Natural killer cell (primary cell): ENCODE measurements at regions not wholly inside any gene's neighbourhood (a gene's known extent, or its start where the extent isn't known, plus 50 kb on each side); places are given as distances from the start of the nearest gene placed in this dataset.
A peak's percentile ranks its signal among the peaks of the same experiment; 100 is the strongest.

Experiments
- ATAC-seq, 3 donors: fragments of 150-1000 bp in 2 of 3; fragments of 200-7000 bp in 1 of 3; cut with Tn5 transposase; 1 replicate in 1 of 3; 2 replicates in 2 of 3; pipeline ENCODE4 v1.10.0; 2021; ENCODE audit warnings: mild to moderate bottlenecking in 2 of 3, moderate library complexity in 2 of 3
- DNase-seq, 2 donors: peaks; one replicate each; pipeline versions ENCODE4 v3.0.0 to v3.0.0-alpha.2; 2013 to 2021; ENCODE audit warnings: mixed read lengths in 1 of 2
- H3K27ac ChIP-seq: one replicate; pipeline ENCODE4 v1.5.1; 2013; ENCODE audit warnings: mild to moderate bottlenecking, low read length
- H3K27me3 ChIP-seq: one replicate; pipeline ENCODE4 v1.6.1; 2013; ENCODE audit warnings: low read length; ENCODE audit not compliant: control insufficient read depth, insufficient read depth
- H3K36me3 ChIP-seq: one replicate; pipeline ENCODE4 v1.6.1; 2013; ENCODE audit warnings: low read length; ENCODE audit not compliant: control insufficient read depth, insufficient read depth
- H3K4me1 ChIP-seq: one replicate; pipeline ENCODE4 v1.6.1; 2013; ENCODE audit warnings: low read length; ENCODE audit not compliant: control insufficient read depth, insufficient read depth
- H3K4me3 ChIP-seq: one replicate; pipeline ENCODE4 v1.5.1; 2013; ENCODE audit warnings: low read length
- H3K9me3 ChIP-seq: one replicate; pipeline ENCODE4 v1.6.1; 2013; ENCODE audit warnings: low read length; ENCODE audit not compliant: control insufficient read depth, insufficient read depth
- H3K27ac Mint-ChIP-seq, 2 donors: one replicate each; pipeline ENCODE4 v1.8.0; 2022; ENCODE audit warnings: mild to moderate bottlenecking in 2 of 2, mixed read lengths in 2 of 2, moderate library complexity in 1 of 2
- H3K27me3 Mint-ChIP-seq, 2 donors: one replicate each; pipeline ENCODE4 v1.8.0; 2022; ENCODE audit warnings: low read depth in 2 of 2, mixed read lengths in 2 of 2
- H3K36me3 Mint-ChIP-seq: one replicate; pipeline ENCODE4 v1.8.0; 2022; ENCODE audit warnings: mixed read lengths
- H3K4me1 Mint-ChIP-seq, 2 donors: one replicate each; pipeline ENCODE4 v1.8.0; 2022; ENCODE audit warnings: mixed read lengths in 2 of 2
- H3K4me3 Mint-ChIP-seq: one replicate; pipeline ENCODE4 v1.8.0; 2022; ENCODE audit warnings: mild to moderate bottlenecking, moderate library complexity, mixed read lengths
- H3K9me3 Mint-ChIP-seq, 2 donors: one replicate each; pipeline ENCODE4 v1.8.0; 2022; ENCODE audit warnings: mixed read lengths in 2 of 2
- CTCF ChIP-seq: fragments of 200-600 bp; IDR thresholded peaks from one replicate; pipeline ENCODE4 v1.8.0; 2022; ENCODE audit warnings: antibody characterized with exemption
- WGBS: methylation state at CpG from one replicate; pipeline ENCODE4 v1.1.7; 2013; ENCODE audit warnings: missing lambda C conversion rate; ENCODE audit not compliant: insufficient coverage; 5-methylcytosine and 5-hydroxymethylcytosine counted together
- intact Hi-C: fragments of 100-400 bp; cut with micrococcal nuclease; formaldehyde crosslinking; loops from one replicate; pipeline ENCODE4 v1.14.2; 2022

GRCh38 chr15:38690216-38690615 lies 125.6 kb upstream of the RASGRP1 start:
- Mint-ChIP-seq H3K4me1 (peaks cover 29 to 30% of the 10 kb centered on the region in 2 donors), H3K9me3 (no peaks in the 10 kb centered on the region), H3K36me3 (no peaks in the 10 kb centered on the region), H3K27me3 (no peaks in the 10 kb centered on the region), H3K4me3 (no peak overlapping the region), H3K27ac (no peak overlapping the region)
- Histone ChIP-seq H3K4me1 (peaks cover 33% of the 10 kb centered on the region), H3K4me3 (no peak overlapping the region), H3K27ac (no peak overlapping the region), H3K36me3 (no peaks in the 10 kb centered on the region), H3K9me3 (no peaks in the 10 kb centered on the region), H3K27me3 (no peaks in the 10 kb centered on the region)
- DNase-seq (peak in 1 of 2 donors; percentile 52), ATAC-seq (no peak)
- intact Hi-C loops: loop anchor here (1.0 kb wide), 2 partner anchors 216 to 250 kb away; no protein-coding TSS in a partner anchor
- WGBS: 94% methylated on average over 3 of the region's 5 CpGs
- no peak for TF ChIP-seq CTCF

GRCh38 chr15:38690719-38691332 lies 126.2 kb upstream of the RASGRP1 start:
- Histone ChIP-seq H3K27me3 (no peaks in the 10 kb centered on the region), H3K27ac (no peak overlapping the region), H3K4me1 (peaks cover 30% of the 10 kb centered on the region), H3K4me3 (no peak overlapping the region), H3K36me3 (no peaks in the 10 kb centered on the region), H3K9me3 (no peaks in the 10 kb centered on the region)
- H3K27ac Mint-ChIP-seq: no peak overlapping the region
- peak; percentile 84 for TF ChIP-seq CTCF
- no peaks in the 10 kb centered on the region for H3K9me3 Mint-ChIP-seq
- peaks cover 31 to 32% of the 10 kb centered on the region in 2 donors for H3K4me1 Mint-ChIP-seq
- WGBS: 53% methylated on average over 3 of the region's 4 CpGs
- ATAC-seq (peak; percentile 81 to 95 (median 90)), DNase-seq (peak; percentile 70 to 95)
- intact Hi-C loops: loop anchor here (1.0 kb wide), 2 partner anchors 217 to 251 kb away; no protein-coding TSS in a partner anchor
- no peak overlapping the region for H3K4me3 Mint-ChIP-seq
- no peaks in the 10 kb centered on the region for H3K36me3 Mint-ChIP-seq
- H3K27me3 Mint-ChIP-seq: no peaks in the 10 kb centered on the region

- H3K4me1 ChIP-seq: peaks cover 30% of the 10 kb centered on the region
- peaks cover 31 to 32% of the 10 kb centered on the region in 2 donors for H3K4me1 Mint-ChIP-seq
- no peaks in the 10 kb centered on the region for H3K9me3 Mint-ChIP-seq
- H3K27me3 ChIP-seq: no peaks in the 10 kb centered on the region
- WGBS: 71% methylated on average over 2 of the region's 2 CpGs
- no peak overlapping the region for H3K27ac Mint-ChIP-seq
- no peaks in the 10 kb centered on the region for H3K36me3 ChIP-seq
- intact Hi-C loops: no loop called here
- DNase-seq (no peak), ATAC-seq (no peak)
- H3K9me3 ChIP-seq: no peaks in the 10 kb centered on the region
- H3K4me3 Mint-ChIP-seq: no peak overlapping the region
- H3K27ac ChIP-seq: no peak overlapping the region
- no peak for TF ChIP-seq CTCF
- no peaks in the 10 kb centered on the region for H3K36me3 Mint-ChIP-seq
- no peaks in the 10 kb centered on the region for H3K27me3 Mint-ChIP-seq
- H3K4me3 ChIP-seq: no peak overlapping the region
These were observed 126.8 kb upstream of the RASGRP1 start for GRCh38 chr15:38691377-38691776.
